SK-N-SH (cell line): ENCODE measurements at regions not wholly inside any gene's neighbourhood (a gene's known extent, or its start where the extent isn't known, plus 50 kb on each side); places are given as distances from the start of the nearest gene placed in this dataset.

Experiments used
- CTCF ChIA-PET: fragments of 300-600, 350-600 bp; formaldehyde crosslinking; extraction: SDS; loops from one replicate; lab custom pipeline; 2021; lab: Yijun Ruan, JAX
- POLR2A ChIA-PET: fragments of 350-600 bp; sonication (Branson Sonifier 250); formaldehyde crosslinking; extraction: SDS; loops from one replicate; lab custom pipeline; 2020; ENCODE audit warnings: antibody characterized with exemption, inconsistent platforms; lab: Yijun Ruan, JAX
- DNase-seq: peaks from one replicate; pipeline ENCODE4 v3.0.0; 2012
- H2AFZ ChIP-seq: fragments of 200-600 bp; sonication (generic); 2 replicates; pipeline ENCODE4 v1.8.1; 2016; ENCODE audit warnings: antibody characterized with exemption, mild to moderate bottlenecking, low read depth
- H3F3A ChIP-seq: fragments of 200-600 bp; sonication (generic); replicated peaks from 2 replicates; pipeline ENCODE3; 2016; ENCODE audit warnings: antibody characterized with exemption, mild to moderate bottlenecking; ENCODE audit not compliant: insufficient read depth
- H3K27ac ChIP-seq, 2 experiments: fragments of 200-500 bp in 1 of 2; fragments of 200-600 bp in 1 of 2; sonication (Bioruptor generic) in 1 of 2; sonication (generic), shearing (Covaris generic) in 1 of 2; 2 replicates each; pipeline versions ENCODE4 v1.5.1 to v1.6.1; 2014 to 2016; ENCODE audit warnings: low read depth in 2 of 2, inconsistent platforms in 1 of 2, low read length in 1 of 2, mild to moderate bottlenecking in 1 of 2, mixed read lengths in 1 of 2
- H3K27me3 ChIP-seq: fragments of 200-600 bp; sonication (generic), shearing (Covaris generic); 2 replicates; pipeline ENCODE4 v1.6.1; 2016; ENCODE audit warnings: mixed run types; ENCODE audit not compliant: insufficient read depth
- H3K36me3 ChIP-seq, 2 experiments: fragments of 200-500 bp in 1 of 2; fragments of 200-600 bp in 1 of 2; sonication (Bioruptor generic) in 1 of 2; sonication (generic) in 1 of 2; replicated peaks in 1 of 2; 2 replicates each; pipeline versions ENCODE3 to v1.5.1; 2014 to 2016; ENCODE audit warnings: low read length in 1 of 2, mild to moderate bottlenecking in 1 of 2; ENCODE audit not compliant: insufficient read depth in 2 of 2, control insufficient read depth in 1 of 2
- H3K4me1 ChIP-seq, 2 experiments: fragments of 200-500 bp in 1 of 2; fragments of 200-600 bp in 1 of 2; sonication (Bioruptor generic) in 1 of 2; sonication (generic), shearing (Covaris generic) in 1 of 2; 2 replicates each; pipeline versions ENCODE4 v1.5.1 to v1.6.1; 2014 to 2016; ENCODE audit warnings: low read depth in 1 of 2, low read length in 1 of 2, mixed run types in 1 of 2; ENCODE audit not compliant: insufficient read depth in 2 of 2, control insufficient read depth in 1 of 2
- H3K4me2 ChIP-seq: fragments of 200-600 bp; sonication (generic), shearing (Covaris generic); 2 replicates; pipeline ENCODE4 v1.6.1; 2017; ENCODE audit warnings: mixed run types
- H3K4me3 ChIP-seq, 2 experiments: fragments of 200-500 bp in 1 of 2; fragments of 200-600 bp in 1 of 2; sonication (Bioruptor generic) in 1 of 2; sonication (generic), shearing (Covaris generic) in 1 of 2; 2 replicates each; pipeline versions ENCODE4 v1.5.1 to v1.8.1; 2014 to 2016; ENCODE audit warnings: low read depth in 2 of 2, inconsistent platforms in 1 of 2, low read length in 1 of 2, mild to moderate bottlenecking in 1 of 2, mixed read lengths in 1 of 2, moderate library complexity in 1 of 2
- H3K79me2 ChIP-seq: fragments of 200-600 bp; sonication (generic); 2 replicates; pipeline ENCODE4 v1.8.1; 2017; ENCODE audit warnings: mild to moderate bottlenecking; ENCODE audit not compliant: insufficient read depth
- H3K9ac ChIP-seq: fragments of 200-600 bp; sonication (generic); 2 replicates; pipeline ENCODE4 v1.6.1; 2017; ENCODE audit warnings: mixed run types
- H3K9me2 ChIP-seq: fragments of 200-600 bp; sonication (generic); 2 replicates; pipeline ENCODE4 v1.6.1; 2017; ENCODE audit warnings: mixed run types
- H3K9me3 ChIP-seq: fragments of 200-600 bp; sonication (generic); 2 replicates; pipeline ENCODE4 v1.6.1; 2017; ENCODE audit warnings: mixed run types, mild to moderate bottlenecking, moderate library complexity
- H4K20me1 ChIP-seq: fragments of 200-600 bp; sonication (generic); 2 replicates; pipeline ENCODE4 v1.6.1; 2017; ENCODE audit warnings: mild to moderate bottlenecking, mixed run types; ENCODE audit not compliant: insufficient read depth
- CTCF ChIP-seq: fragments of 200-600 bp; sonication (generic); IDR thresholded peaks from 2 replicates; pipeline ENCODE4 v1.6.1; 2017; ENCODE audit warnings: antibody characterized with exemption, mild to moderate bottlenecking, moderate library complexity
- ELF1 ChIP-seq: IDR thresholded peaks from 2 replicates; pipeline ENCODE4 v1.4.0; 2012
- EP300 ChIP-seq, 2 experiments: IDR thresholded peaks; 2 replicates each; pipeline versions ENCODE4 v1.4.0 to v1.6.1; 2012; ENCODE audit warnings: borderline replicate concordance in 1 of 2, low read depth in 1 of 2, low read length in 1 of 2
- FOSL2 ChIP-seq: IDR thresholded peaks from 2 replicates; pipeline ENCODE4 v1.4.0; 2012; ENCODE audit warnings: low read depth, mild to moderate bottlenecking, moderate library complexity, borderline replicate concordance
- GABPA ChIP-seq: IDR thresholded peaks from 2 replicates; pipeline ENCODE4 v1.4.0; 2012; ENCODE audit warnings: low read depth, mild to moderate bottlenecking
- GATA2 ChIP-seq: sonication (generic); formaldehyde crosslinking; IDR thresholded peaks from 2 replicates; pipeline ENCODE4 v1.5.0; 2020; ENCODE audit warnings: mild to moderate bottlenecking, missing genetic modification reagents
- IRF3 ChIP-seq: fragments of 150-350 bp; IDR thresholded peaks from 2 replicates; pipeline ENCODE4 v1.6.1; 2016; ENCODE audit warnings: mild to moderate bottlenecking, low read depth, low read length
- MAX ChIP-seq: IDR thresholded peaks from 2 replicates; pipeline ENCODE4 v1.4.0; 2012; ENCODE audit warnings: low read depth
- PBX3 ChIP-seq: IDR thresholded peaks from 2 replicates; pipeline ENCODE4; 2012
- RCOR1 ChIP-seq: fragments of 150-350 bp; IDR thresholded peaks from 2 replicates; pipeline ENCODE4 v1.6.1; 2017; ENCODE audit warnings: antibody characterized with exemption, low read length
- RXRA ChIP-seq: IDR thresholded peaks from 2 replicates; pipeline ENCODE4 v1.4.0; 2012; ENCODE audit warnings: low read depth, mild to moderate bottlenecking, borderline replicate concordance
- SIN3A ChIP-seq: IDR thresholded peaks from 2 replicates; pipeline ENCODE4 v1.6.1; 2012; ENCODE audit warnings: low read depth, mild to moderate bottlenecking, low read length, moderate library complexity, borderline replicate concordance
- SMC3 ChIP-seq: IDR thresholded peaks from 2 replicates; pipeline ENCODE4 v1.6.1; 2012; ENCODE audit warnings: low read depth, low read length, improper control_type of control experiment
- TAF1 ChIP-seq: IDR thresholded peaks from 2 replicates; pipeline ENCODE4 v1.6.1; 2012; ENCODE audit warnings: low read depth, mild to moderate bottlenecking, low read length, moderate library complexity, borderline replicate concordance
- TEAD4 ChIP-seq: IDR thresholded peaks from 2 replicates; pipeline ENCODE4 v1.4.0; 2012; ENCODE audit warnings: mild to moderate bottlenecking, borderline replicate concordance; ENCODE audit not compliant: insufficient read depth
- USF2 ChIP-seq: fragments of 150-350 bp; IDR thresholded peaks from 2 replicates; pipeline ENCODE4 v1.6.1; 2017; ENCODE audit warnings: antibody characterized with exemption, low read length, low read depth, borderline replicate concordance
- ZBTB33 ChIP-seq: IDR thresholded peaks from 2 replicates; pipeline ENCODE4 v1.4.0; 2012; ENCODE audit warnings: low read depth, borderline replicate concordance
- WGBS: methylation state at CpG from one replicate; pipeline ENCODE4 v1.1.6; 2017; ENCODE audit warnings: low lambda C conversion rate; 5-methylcytosine and 5-hydroxymethylcytosine counted together

- no peak for TF ChIP-seq MAX
- TF ChIP-seq GATA2 (CRISPR knock-in tag): no peak
- TF ChIP-seq GABPA: no peak
- TF ChIP-seq EP300 (IDR thresholded peaks at IDR 0.05; ENCODE audit: borderline replicate concordance in 1 of 2, low read depth in 1 of 2, low read length in 1 of 2): no peak
Measured at GRCh38 chr9:21679432-21679831, 123.0 kb upstream of the MTAP start (continued).

GRCh38 chr9:21680590-21680989, 121.8 kb upstream of the MTAP start:
- WGBS: 21% methylated on average over 4 of the region's 4 CpGs
- H3K9me2 ChIP-seq: no peaks in the 10 kb centered on the region
- no peak overlapping the region for H3K9ac ChIP-seq
- DNase-seq: no peak
- H3K79me2 ChIP-seq: no peaks in the 10 kb centered on the region
- peaks cover 0 to 11% of the 10 kb centered on the region in 2 experiments; a peak in 2 of 4 replicates for H3K4me1 ChIP-seq
- no peaks in the 10 kb centered on the region for H4K20me1 ChIP-seq
- ChIA-PET POLR2A (no interaction called here), CTCF (no interaction called here)
- no peak overlapping the region for H2AFZ ChIP-seq
- no peaks in the 10 kb centered on the region for H3K9me3 ChIP-seq
- no peaks in the 10 kb centered on the region for H3K36me3 ChIP-seq
- H3K27ac ChIP-seq: no peak overlapping the region
- peaks cover 8% of the 10 kb centered on the region for H3F3A ChIP-seq
- H3K4me2 ChIP-seq: no peak overlapping the region
- H3K4me3 ChIP-seq: no peak overlapping the region
- TF ChIP-seq IRF3 (no peak), ELF1 (no peak), TEAD4 (no peak), GATA2 (CRISPR knock-in tag) (no peak), CTCF (no peak), SMC3 (no peak)
- peaks cover 4% of the 10 kb centered on the region; the same call in 1 of the 2 replicates for H3K27me3 ChIP-seq

- POLR2A ChIA-PET: no interaction called here
- Histone ChIP-seq H3K36me3 (no peaks in the 10 kb centered on the region), H3K27me3 (peaks cover 4% of the 10 kb centered on the region; the same call in 1 of the 2 replicates), H3K4me1 (peaks cover 0 to 12% of the 10 kb centered on the region in 2 experiments; a peak in 2 of 4 replicates), H3F3A (peaks cover 8% of the 10 kb centered on the region), H3K9me2 (no peaks in the 10 kb centered on the region), H3K4me3 (no peak overlapping the region), H3K27ac (no peak overlapping the region), H3K4me2 (no peak overlapping the region), H3K9ac (no peak overlapping the region), H2AFZ (no peak overlapping the region), H3K79me2 (no peaks in the 10 kb centered on the region), H3K9me3 (no peaks in the 10 kb centered on the region), H4K20me1 (no peaks in the 10 kb centered on the region)
- CTCF ChIA-PET: interaction anchor here (1.5 kb wide), 1 partner anchor 27 kb away, joined by 4 read pairs; no protein-coding TSS in a partner anchor
- DNase-seq: no peak
- 11% methylated on average over 4 of the region's 4 CpGs for WGBS
- no peak for TF ChIP-seq USF2
- no peak for TF ChIP-seq FOSL2
- no peak for TF ChIP-seq IRF3
- no peak for TF ChIP-seq TAF1
- TF ChIP-seq GABPA: no peak
- no peak for TF ChIP-seq ZBTB33
- no peak for TF ChIP-seq PBX3
- no peak for TF ChIP-seq SIN3A
- no peak for TF ChIP-seq RCOR1
- no peak for TF ChIP-seq ELF1
- no peak for TF ChIP-seq RXRA
Measured at GRCh38 chr9:21681641-21682040, 120.8 kb upstream of the MTAP start.
